IMR-90 (cell line): ENCODE measurements at regions not wholly inside any gene's neighbourhood (a gene's known extent, or its start where the extent isn't known, plus 50 kb on each side); places are given as distances from the start of the nearest gene placed in this dataset.

ENCODE experiments used
- ATAC-seq: fragments of 200-7000 bp; cut with Tn5 transposase; 2 replicates; pipeline ENCODE4 v1.9.1; 2020; ENCODE audit warnings: low read depth, mild to moderate bottlenecking, moderate library complexity
- BruUV-seq: library from RNA; stranded (reverse); fragments of 400-500 nt; replicated peaks from 2 replicates; lab custom pipeline; 2021; lab: Mats Ljungman, UMichigan
- CTCF ChIA-PET: fragments of 300-600 bp; formaldehyde crosslinking; extraction: SDS; loops from one replicate; lab custom pipeline; 2021; ENCODE audit warnings: antibody characterized with exemption; lab: Yijun Ruan, JAX
- POLR2A ChIA-PET: fragments of 300-600 bp; sonication (Branson Sonifier 250); formaldehyde crosslinking; loops from one replicate; lab custom pipeline; 2022; ENCODE audit warnings: antibody characterized with exemption; ENCODE audit not compliant: unreplicated experiment; lab: Charles Lee
- DNase-seq: peaks from one replicate; pipeline ENCODE4 v3.0.0; 2013
- H2AFZ ChIP-seq: replicated peaks from 2 replicates; pipeline ENCODE3; 2013; ENCODE audit warnings: low read length, mild to moderate bottlenecking; ENCODE audit not compliant: poor library complexity
- H2AK5ac ChIP-seq: 2 replicates; pipeline ENCODE4 v1.6.1; 2013; ENCODE audit warnings: low read depth, low read length, inconsistent platforms
- H2AK9ac ChIP-seq: replicated peaks from 2 replicates; pipeline ENCODE3; 2013; ENCODE audit warnings: mild to moderate bottlenecking, low read depth, low read length, moderate library complexity; ENCODE audit not compliant: poor library complexity
- H2BK120ac ChIP-seq: 2 replicates; pipeline ENCODE4 v1.6.1; 2013; ENCODE audit warnings: low read depth, low read length, inconsistent platforms
- H2BK15ac ChIP-seq: 3 replicates; pipeline ENCODE4 v1.6.1; 2013; ENCODE audit warnings: low read depth, low read length, inconsistent platforms
- H2BK20ac ChIP-seq: 2 replicates; pipeline ENCODE4 v1.6.1; 2013; ENCODE audit warnings: low read depth, mild to moderate bottlenecking, inconsistent platforms, low read length, moderate library complexity
- H2BK5ac ChIP-seq: 2 replicates; pipeline ENCODE4 v1.6.1; 2013; ENCODE audit warnings: mild to moderate bottlenecking, low read depth, low read length, inconsistent platforms; ENCODE audit not compliant: poor library complexity, severe bottlenecking
- H3K14ac ChIP-seq: replicated peaks from 2 replicates; pipeline ENCODE4 v1.6.1; 2013; ENCODE audit warnings: low read depth, low read length, inconsistent platforms
- H3K18ac ChIP-seq: 2 replicates; pipeline ENCODE4 v1.6.1; 2013; ENCODE audit warnings: low read depth, low read length, control low read depth
- H3K23ac ChIP-seq: 2 replicates; pipeline ENCODE4 v1.6.1; 2013; ENCODE audit warnings: low read depth, low read length, inconsistent platforms
- H3K27ac ChIP-seq: 2 replicates; pipeline ENCODE4 v1.5.1; 2013; ENCODE audit warnings: mild to moderate bottlenecking, control low read depth, low read length; ENCODE audit not compliant: insufficient read depth
- H3K27me3 ChIP-seq: 2 replicates; pipeline ENCODE4 v1.6.1; 2013; ENCODE audit warnings: low read length; ENCODE audit not compliant: control insufficient read depth, insufficient read depth
- H3K36me3 ChIP-seq: 2 replicates; pipeline ENCODE4 v1.6.1; 2013; ENCODE audit warnings: low read length, mixed read lengths; ENCODE audit not compliant: control insufficient read depth, insufficient read depth
- H3K4ac ChIP-seq: 2 replicates; pipeline ENCODE4 v1.6.1; 2013; ENCODE audit warnings: low read depth, low read length, inconsistent platforms
- H3K4me1 ChIP-seq: 2 replicates; pipeline ENCODE4 v1.6.1; 2013; ENCODE audit warnings: low read length, mixed read lengths; ENCODE audit not compliant: control insufficient read depth, insufficient read depth
- H3K4me2 ChIP-seq: 2 replicates; pipeline ENCODE4 v1.6.1; 2013; ENCODE audit warnings: low read depth, mild to moderate bottlenecking, control low read depth, low read length, moderate library complexity
- H3K4me3 ChIP-seq: 2 replicates; pipeline ENCODE4 v1.5.1; 2013; ENCODE audit warnings: low read depth, mild to moderate bottlenecking, control low read depth, low read length, moderate library complexity; ENCODE audit not compliant: insufficient read depth
- H3K56ac ChIP-seq: 2 replicates; pipeline ENCODE4 v1.6.1; 2013; ENCODE audit warnings: low read length, inconsistent platforms; ENCODE audit not compliant: insufficient read depth; ENCODE audit errors: extremely low read depth
- H3K79me1 ChIP-seq, 2 experiments: 2 replicates each; pipeline ENCODE4 v1.6.1; 2013; ENCODE audit warnings: low read length in 2 of 2, inconsistent platforms in 1 of 2, low read depth in 1 of 2
- H3K9ac ChIP-seq: 2 replicates; pipeline ENCODE4 v1.6.1; 2013; ENCODE audit warnings: low read depth, low read length, control low read depth
- H3K9me1 ChIP-seq: 2 replicates; pipeline ENCODE4 v1.6.1; 2013; ENCODE audit warnings: low read length, inconsistent platforms; ENCODE audit not compliant: insufficient read depth
- H3K9me3 ChIP-seq: 2 replicates; pipeline ENCODE4 v1.6.1; 2013; ENCODE audit warnings: low read length; ENCODE audit not compliant: control insufficient read depth, insufficient read depth
- H4K20me1 ChIP-seq: 2 replicates; pipeline ENCODE4 v1.6.1; 2013; ENCODE audit warnings: low read length, inconsistent platforms; ENCODE audit not compliant: insufficient read depth
- H4K5ac ChIP-seq: 2 replicates; pipeline ENCODE4 v1.6.1; 2013; ENCODE audit warnings: mild to moderate bottlenecking, low read depth, low read length, control low read depth
- H4K8ac ChIP-seq, 2 experiments: 2 replicates each; pipeline ENCODE4 v1.6.1; 2013; ENCODE audit warnings: low read depth in 2 of 2, low read length in 2 of 2, control low read depth in 1 of 2, inconsistent platforms in 1 of 2
- H4K91ac ChIP-seq: 2 replicates; pipeline ENCODE4 v1.6.1; 2013; ENCODE audit warnings: low read depth, low read length, inconsistent platforms; ENCODE audit not compliant: insufficient read depth
- CEBPB ChIP-seq: IDR thresholded peaks from 2 replicates; pipeline ENCODE4 v1.6.1; 2012; ENCODE audit warnings: low read depth, low read length, improper control_type of control experiment
- WGBS, 2 experiments: methylation state at CpG; one replicate each; pipeline versions ENCODE4 v1.1.5 to v1.1.7; 2013; ENCODE audit warnings: missing lambda C conversion rate in 2 of 2; ENCODE audit not compliant: insufficient read length in 1 of 2; ENCODE audit errors: extremely low coverage in 2 of 2; 5-methylcytosine and 5-hydroxymethylcytosine counted together
- dilution Hi-C: fragments of 300-500 bp; cut with HindIII; formaldehyde crosslinking; loops from one replicate; pipeline ENCODE4 v1.14.3; 2018; ENCODE audit warnings: low sequenced_read_pairs; ENCODE audit not compliant: unreplicated experiment
- in situ Hi-C: fragments of 300-500 bp; cut with MboI; formaldehyde crosslinking; loops from 3 replicates; pipeline ENCODE4 v1.14.3; 2019; ENCODE audit warnings: low sequenced_read_pairs, inconsistent platforms, mixed read lengths
- intact Hi-C: fragments of 100-400 bp; cut with micrococcal nuclease; formaldehyde crosslinking; loops from 2 replicates; pipeline ENCODE4 v1.10.0; 2022

- ChIA-PET CTCF (no interaction called here), POLR2A (no interaction called here)
- Histone ChIP-seq H4K91ac (no peak overlapping the region), H2BK120ac (no peak overlapping the region), H3K27ac (no peak overlapping the region), H3K79me1 (no peaks in the 10 kb centered on the region), H4K20me1 (no peaks in the 10 kb centered on the region), H3K4me2 (no peak overlapping the region), H3K4me1 (no peaks in the 10 kb centered on the region), H3K4me3 (no peak overlapping the region), H2BK20ac (no peak overlapping the region), H2BK5ac (no peak overlapping the region), H3K36me3 (no peaks in the 10 kb centered on the region), H3K27me3 (no peaks in the 10 kb centered on the region), H3K23ac (no peak overlapping the region), H4K5ac (no peak overlapping the region), H3K9ac (no peak overlapping the region), H2AK5ac (no peak overlapping the region), H2AK9ac (no peak overlapping the region), H3K9me1 (no peaks in the 10 kb centered on the region), H2AFZ (no peak overlapping the region), H2BK15ac (no peak overlapping the region), H4K8ac (no peak overlapping the region), H3K18ac (no peak overlapping the region), H3K14ac (no peak overlapping the region), H3K9me3 (peaks cover 6% of the 10 kb centered on the region), H3K4ac (no peak overlapping the region), H3K56ac (no peak overlapping the region)
- DNase-seq, result no peak
- intact Hi-C loops, result no loop called here
- no TSS peak for BruUV-seq
- dilution Hi-C loops, result no loop called here
- no peak for TF ChIP-seq CEBPB
- in situ Hi-C loops, result no loop called here
- ATAC-seq, result no peak
- WGBS, 2 experiments, result no CpG with 5 or more reads among the region's 2 CpGs
Measured at GRCh38 chr12:90124289-90124688, 415.7 kb upstream of the ATP2B1 start.
